ENCODE measurements at regions not wholly inside any gene's neighbourhood (a gene's known extent, or its start where the extent isn't known, plus 50 kb on each side); places are given as distances from the start of the nearest gene placed in this dataset.

- DNase-seq: no peak
Observed at GRCh38 chr9:88696501-88696900, 161.5 kb downstream of the NXNL2 start.

GRCh38 chr9:88697764-88698432 lies 162.9 kb downstream of the NXNL2 start:
- no peak for DNase-seq

DNA sequence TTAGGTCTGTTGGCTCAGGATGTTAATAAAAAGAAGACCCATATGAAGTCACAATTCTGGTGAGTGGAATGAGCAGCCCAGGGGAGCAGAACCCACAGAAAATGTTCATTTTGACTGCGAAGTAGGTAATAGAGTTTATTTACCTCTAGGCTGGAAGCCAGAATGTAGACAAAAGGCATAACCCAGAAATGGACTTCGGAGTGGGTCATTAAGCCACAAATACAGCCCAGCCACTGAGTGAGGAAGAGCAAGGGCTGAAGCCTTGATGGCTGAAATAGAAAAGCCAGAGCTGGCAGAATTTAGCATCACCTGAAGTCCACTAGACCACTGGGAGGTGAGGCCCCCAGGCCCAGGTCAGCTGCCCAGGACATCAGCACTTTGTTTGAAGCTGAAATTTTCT lies 168.0 kb downstream of the NXNL2 start:
- no peak for DNase-seq

- no peak for DNase-seq
Observed at GRCh38 chr9:88706193-88707113, 171.5 kb downstream of the NXNL2 start.

- DNase-seq: no peak
Observed at GRCh38 chr9:88710449-88710848, 175.5 kb downstream of the NXNL2 start.

- DNase-seq: no peak
Observed at GRCh38 chr9:88711719-88712118, 176.7 kb downstream of the NXNL2 start.

DNA sequence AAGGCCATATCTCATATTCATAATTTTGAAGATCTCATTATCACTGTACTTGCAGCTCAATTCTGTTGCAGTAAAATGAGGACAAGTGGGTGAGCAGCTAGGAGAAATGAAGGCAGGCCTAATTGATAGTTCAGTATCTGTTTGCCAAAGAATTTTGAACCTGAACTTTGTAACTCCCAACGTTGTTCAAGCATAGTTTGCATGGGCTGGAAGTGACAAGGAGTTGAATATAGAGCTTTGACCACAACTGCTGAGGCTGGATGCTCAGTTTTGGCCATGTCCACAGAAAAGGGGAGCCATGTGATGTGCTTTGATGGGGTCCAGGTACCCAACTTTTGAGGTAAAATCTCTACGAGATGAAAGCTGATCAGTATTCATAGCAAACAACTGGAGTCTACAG lies 177.5 kb downstream of the NXNL2 start:
- DNase-seq: no peak

DNA sequence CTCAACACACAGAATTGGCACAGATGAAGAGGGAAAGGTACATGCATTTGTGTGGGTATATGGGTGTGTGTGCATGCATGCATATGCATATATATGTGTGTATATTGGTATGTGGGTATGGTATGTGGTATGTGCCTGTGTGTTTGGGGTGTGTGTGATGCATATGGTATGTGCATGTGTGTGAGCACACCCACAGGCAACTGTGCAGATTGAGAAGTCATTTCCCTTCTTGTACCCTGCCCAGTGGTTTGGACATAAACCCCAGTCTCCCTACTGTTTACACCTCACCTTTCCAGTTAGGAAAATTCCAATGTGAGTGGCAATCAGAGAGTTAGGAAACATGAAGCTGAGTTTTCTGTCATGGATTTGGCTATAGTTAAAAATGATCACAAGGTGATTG lies 178.0 kb downstream of the NXNL2 start:
- no peak for DNase-seq

DNA sequence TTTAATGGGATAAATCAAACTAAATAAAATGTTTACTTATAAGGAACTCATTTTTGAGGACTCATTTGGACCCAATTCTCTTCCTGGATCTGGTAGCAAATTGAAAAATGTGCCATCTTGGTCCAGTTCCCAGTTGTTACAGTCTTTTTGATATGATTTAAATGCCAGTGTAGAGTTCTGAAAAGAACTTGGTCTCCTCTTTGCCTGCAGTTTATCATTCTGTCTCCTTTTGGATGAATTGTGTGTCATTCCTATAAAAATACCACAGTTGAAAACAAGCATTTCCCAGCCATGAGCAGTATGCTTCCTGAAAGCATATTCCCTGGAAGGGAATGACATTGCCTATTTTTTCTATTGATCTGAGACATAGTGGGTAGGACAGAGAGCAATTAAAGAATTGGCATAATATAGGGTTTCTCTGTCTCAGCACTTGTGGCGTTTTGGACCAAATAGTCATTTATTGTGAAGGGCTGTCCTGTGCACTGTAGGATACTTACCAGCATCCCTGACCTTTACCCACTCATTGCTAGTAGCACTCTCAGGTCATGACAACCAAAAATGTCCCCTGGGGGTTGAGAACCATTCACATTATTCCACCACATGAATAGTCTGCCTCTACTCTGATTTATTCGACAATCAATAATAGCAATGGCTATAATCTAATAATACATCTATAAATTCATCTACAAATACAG lies 181.8 kb downstream of the NXNL2 start:
- no peak for DNase-seq

DNA sequence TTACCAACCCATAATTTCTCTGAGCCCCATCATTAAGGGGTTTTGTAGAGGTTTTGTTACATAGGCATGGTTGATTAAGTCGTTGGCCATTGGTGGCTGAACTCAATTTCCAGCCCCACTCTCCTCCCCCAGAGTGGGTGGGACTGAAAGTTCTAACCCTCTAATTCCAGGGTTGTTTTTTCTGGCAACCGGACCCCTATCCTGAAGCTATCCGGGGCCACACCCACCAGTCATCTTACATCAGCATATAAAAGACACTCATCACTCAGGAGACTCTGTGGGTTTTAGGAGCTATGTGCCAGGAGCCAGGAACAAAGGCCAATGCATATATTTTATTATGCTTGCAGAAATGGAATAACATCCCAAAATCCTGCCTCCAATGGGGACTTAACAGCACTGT lies 186.0 kb downstream of the NXNL2 start:
- DNase-seq: no peak

DNA sequence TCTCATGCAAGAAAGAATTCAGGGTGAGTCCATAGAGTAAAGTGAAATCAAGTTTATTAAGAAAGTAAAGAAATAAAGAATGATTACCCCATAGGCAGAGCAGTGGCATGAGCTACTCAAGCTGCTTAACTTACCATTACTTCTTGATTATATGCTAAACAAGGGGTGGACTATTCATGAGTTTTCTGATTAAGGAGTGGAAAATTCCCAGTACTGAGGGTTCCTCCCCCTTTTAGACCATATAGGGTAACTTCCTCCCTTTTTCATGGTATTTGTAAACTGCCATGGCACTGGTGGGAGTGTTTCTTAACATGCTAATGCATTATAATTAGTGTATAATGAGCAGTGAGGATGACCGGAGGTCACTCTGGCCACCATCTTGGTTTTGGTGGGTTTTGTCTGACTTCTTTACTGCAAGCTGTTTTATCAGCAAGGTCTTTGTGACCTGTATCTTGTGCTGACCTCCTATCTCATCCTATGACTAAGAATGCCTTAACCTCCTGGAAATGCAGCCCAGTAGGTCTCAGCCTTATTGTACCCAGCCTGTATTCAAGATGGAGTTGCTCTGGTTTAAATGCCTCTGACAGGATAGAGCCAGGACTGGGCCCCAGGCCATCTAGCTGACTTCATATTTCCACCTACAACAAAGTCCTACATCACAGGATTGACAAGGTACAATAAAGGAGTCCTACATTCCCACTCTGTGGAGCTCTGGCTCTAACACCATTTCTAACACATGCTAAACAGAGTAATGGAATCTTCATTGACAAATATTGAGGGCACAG lies 186.7 kb downstream of the NXNL2 start:
- no peak for DNase-seq

DNA sequence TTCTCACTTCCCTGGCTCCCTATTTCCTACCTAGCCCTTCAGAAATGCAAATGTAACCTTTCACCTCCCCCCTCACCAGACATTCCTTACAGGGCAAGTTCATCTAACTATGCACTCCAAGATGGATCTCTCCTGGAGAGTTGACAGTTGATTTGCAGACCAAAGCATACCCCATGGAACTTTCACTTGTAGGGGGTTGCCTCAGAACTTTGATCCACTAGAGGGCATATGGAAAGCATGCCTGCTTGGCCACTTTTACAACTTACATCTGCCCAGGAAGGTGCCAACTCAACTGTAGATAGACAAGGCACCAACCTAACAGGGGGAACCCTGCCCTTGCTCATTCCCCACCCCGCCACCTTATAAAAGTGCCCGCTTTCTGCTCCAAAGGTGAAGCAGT lies 187.8 kb downstream of the NXNL2 start:
- DNase-seq: no peak

DNA sequence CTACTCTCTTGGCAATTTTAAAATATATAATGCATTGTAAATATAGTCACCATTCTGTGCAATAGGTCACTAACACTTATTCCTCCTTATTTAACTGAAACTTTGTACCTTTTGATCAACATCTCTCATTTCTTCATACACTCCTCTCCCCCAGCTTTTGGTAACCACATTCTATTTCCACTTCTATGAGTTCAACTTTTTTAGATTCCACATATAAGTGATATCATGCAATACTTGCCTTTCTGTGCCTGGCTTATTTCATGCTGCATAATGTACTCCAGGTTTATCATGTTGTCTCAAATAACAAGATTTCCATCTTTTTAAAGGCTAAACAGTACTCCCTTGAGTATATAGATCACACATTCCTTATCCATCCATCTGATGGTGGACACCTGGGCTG lies 188.8 kb downstream of the NXNL2 start:
- no peak for DNase-seq

DNA sequence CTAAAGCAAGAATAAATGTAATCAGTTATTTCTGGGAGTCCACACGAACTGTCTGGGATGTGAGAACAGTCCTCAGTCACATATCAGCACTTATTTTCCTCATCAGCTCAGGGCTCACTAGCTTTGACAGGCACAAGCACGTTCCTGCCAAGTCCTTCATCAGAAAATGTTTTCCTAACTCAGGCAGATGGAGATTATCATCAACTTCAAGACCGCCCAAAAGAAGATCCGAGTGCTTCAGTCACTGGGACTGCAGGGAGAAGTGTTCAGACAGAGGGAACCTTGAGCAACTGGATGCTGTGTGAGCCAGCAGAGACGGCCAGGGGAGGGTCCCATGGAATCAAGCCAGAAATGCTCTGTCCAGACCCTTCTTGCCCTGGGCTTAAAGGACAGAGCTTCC lies 189.4 kb downstream of the NXNL2 start:
- no peak for DNase-seq

- DNase-seq: no peak
Observed at GRCh38 chr9:88725300-88726019, 190.5 kb downstream of the NXNL2 start.

GRCh38 chr9:88726803-88727202 lies 191.8 kb downstream of the NXNL2 start:
- no peak for DNase-seq

GRCh38 chr9:88730780-88731179 lies 195.8 kb downstream of the NXNL2 start:
- DNase-seq: no peak

- DNase-seq: no peak
Observed at GRCh38 chr9:88732128-88732527, 197.2 kb downstream of the NXNL2 start.

DNA sequence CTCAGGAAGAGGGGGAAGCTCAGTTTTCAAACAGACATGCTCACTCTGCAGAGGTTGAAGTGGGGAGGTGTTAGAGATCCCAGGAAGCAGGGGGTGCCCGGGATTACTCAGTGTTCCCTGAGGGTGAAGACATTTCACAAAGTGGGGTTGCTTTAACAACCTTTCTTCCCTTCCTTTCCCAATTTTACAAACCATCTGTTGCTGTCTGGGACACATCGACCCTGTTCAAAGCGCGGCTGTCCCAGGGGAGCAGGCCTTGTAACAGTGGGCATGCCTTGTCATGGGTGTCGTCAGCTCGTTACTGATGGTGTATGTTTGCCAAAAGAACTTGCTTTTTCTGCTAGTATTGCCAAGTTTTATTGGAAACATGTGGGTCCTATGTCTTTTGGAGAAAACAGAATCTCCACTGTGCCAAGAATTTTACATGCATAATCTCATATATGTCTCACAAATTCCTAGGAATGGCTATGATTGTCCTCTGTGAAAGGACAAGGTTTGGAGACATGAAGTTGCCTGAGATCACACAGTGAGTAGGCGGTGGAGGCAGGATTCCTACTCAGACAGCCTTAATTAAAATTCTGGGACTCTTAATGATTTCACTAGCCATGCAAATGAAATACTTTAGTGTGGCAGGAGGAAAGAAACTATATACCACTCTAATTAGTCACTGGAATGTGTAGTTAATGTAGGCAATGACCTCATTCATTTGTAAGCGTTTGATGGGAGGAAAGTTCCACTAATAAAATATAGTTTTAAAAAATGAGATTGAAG lies 198.9 kb downstream of the NXNL2 start:
- no peak for DNase-seq

DNA sequence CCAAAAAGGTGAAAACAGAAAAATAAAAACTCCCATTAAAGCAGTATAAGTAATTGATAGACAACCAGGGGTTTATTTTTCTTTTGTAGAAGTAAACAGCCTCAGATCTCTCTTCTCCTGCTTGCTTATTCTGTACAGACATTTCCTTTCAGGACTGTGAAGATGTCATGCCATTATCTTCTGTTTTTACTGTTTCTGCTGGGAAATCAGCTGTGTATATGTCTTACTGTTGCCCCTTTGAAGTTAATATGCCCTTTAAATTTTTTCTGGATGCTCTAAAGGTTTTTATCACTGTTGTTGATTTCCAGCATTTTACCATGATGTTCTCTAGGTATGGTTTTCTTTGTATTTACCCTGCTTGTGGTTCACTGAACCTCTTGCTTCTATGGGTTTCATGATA lies 199.5 kb downstream of the NXNL2 start:
- DNase-seq: no peak

DNA sequence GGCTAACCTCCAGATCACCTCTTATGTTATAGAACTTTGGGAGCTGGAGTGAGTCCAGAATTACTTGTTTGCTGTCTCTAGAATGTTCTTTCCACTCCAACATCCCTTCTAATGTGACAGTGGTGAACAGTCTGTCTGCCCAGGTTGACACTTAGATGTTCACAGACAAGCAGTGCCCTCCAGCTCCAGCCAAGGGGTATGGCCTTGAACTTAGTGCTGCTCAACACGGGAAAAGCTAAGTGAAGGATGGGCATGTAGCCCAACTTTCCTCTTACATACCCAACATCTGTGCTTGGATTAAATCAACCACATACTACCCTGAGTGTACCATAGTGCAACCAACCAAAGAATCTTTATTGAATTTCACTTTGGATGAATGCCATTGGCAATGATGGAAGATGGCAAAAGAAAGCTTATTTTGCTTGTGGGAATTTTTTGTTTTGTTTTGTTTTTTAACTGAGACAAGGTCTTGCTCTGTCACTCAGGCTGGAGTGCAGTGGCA lies 201.2 kb downstream of the NXNL2 start:
- no peak for DNase-seq

Measured in activated CD8-positive, alpha-beta memory T cell treated with anti-CD3 and anti-CD28 coated beads for 24 hours (primary cell).